B cell (primary cell): ENCODE measurements at regions not wholly inside any gene's neighbourhood (a gene's known extent, or its start where the extent isn't known, plus 50 kb on each side); places are given as distances from the start of the nearest gene placed in this dataset.

ENCODE experiments used
- EZH2 ChIP-seq: IDR thresholded peaks from 2 replicates; pipeline ENCODE4 v1.6.1; 2012; ENCODE audit warnings: borderline replicate concordance, low read depth, mild to moderate bottlenecking, moderate library complexity, low read length; ENCODE audit not compliant: insufficient read depth, poor library complexity, severe bottlenecking
- TF ChIP-seq, protein P1 (sequence below): fragments of 200-600 bp; IDR thresholded peaks from one replicate; pipeline ENCODE4 v1.8.0; 2022; ENCODE audit warnings: antibody characterized with exemption, mild to moderate bottlenecking

DNA sequence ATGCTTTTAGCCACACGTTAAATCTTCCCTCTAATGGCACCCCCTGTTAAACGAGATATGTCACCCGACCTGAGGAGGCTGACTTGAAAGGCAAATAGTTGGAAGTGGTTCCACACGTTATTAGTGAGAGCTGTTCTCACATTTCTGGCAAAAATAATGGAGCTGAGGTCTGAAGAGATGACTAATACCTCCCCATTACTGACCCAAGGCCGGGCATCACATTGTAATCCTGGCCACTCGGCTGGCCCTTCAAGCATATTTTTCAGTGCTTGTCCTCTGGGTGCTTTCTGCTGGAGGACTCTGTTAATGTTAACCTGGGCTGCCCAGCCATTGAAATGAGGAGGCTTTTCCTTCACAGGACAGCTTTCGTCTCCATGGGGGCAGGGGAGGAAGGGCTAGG is 260.0 kb upstream of the CADM1 start:
- TF ChIP-seq, protein P1, sequence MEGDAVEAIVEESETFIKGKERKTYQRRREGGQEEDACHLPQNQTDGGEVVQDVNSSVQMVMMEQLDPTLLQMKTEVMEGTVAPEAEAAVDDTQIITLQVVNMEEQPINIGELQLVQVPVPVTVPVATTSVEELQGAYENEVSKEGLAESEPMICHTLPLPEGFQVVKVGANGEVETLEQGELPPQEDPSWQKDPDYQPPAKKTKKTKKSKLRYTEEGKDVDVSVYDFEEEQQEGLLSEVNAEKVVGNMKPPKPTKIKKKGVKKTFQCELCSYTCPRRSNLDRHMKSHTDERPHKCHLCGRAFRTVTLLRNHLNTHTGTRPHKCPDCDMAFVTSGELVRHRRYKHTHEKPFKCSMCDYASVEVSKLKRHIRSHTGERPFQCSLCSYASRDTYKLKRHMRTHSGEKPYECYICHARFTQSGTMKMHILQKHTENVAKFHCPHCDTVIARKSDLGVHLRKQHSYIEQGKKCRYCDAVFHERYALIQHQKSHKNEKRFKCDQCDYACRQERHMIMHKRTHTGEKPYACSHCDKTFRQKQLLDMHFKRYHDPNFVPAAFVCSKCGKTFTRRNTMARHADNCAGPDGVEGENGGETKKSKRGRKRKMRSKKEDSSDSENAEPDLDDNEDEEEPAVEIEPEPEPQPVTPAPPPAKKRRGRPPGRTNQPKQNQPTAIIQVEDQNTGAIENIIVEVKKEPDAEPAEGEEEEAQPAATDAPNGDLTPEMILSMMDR: no peak
- no peak for TF ChIP-seq EZH2
